ENCODE measurements at regions not wholly inside any gene's neighbourhood (a gene's known extent, or its start where the extent isn't known, plus 50 kb on each side); places are given as distances from the start of the nearest gene placed in this dataset.

GRCh38 chr15:79515300-79516027, 83.3 kb downstream of the MINAR1 start:
- WGBS, 2 donors: 76% methylated on average over 7 of the region's 7 CpGs
- H3K4me3 ChIP-seq: no peak overlapping the region
- DNase-seq (no peak), ATAC-seq (ENCODE audit: low FRiP score in 2 of 2) (no peak)
- no peaks in the 10 kb centered on the region for H3K27me3 ChIP-seq
- H3K9me3 ChIP-seq: no peaks in the 10 kb centered on the region
- no peaks in the 10 kb centered on the region for H3K36me3 ChIP-seq
- H3K4me1 ChIP-seq: no peaks in the 10 kb centered on the region
- H3K27ac ChIP-seq: no peak overlapping the region
- TF ChIP-seq EP300 (IDR thresholded peaks at IDR 0.05) (no peak), POLR2A (IDR thresholded peaks at IDR 0.05) (no peak), POLR2AphosphoS5 (IDR thresholded peaks at IDR 0.05) (no peak)
- TF ChIP-seq, protein P1, sequence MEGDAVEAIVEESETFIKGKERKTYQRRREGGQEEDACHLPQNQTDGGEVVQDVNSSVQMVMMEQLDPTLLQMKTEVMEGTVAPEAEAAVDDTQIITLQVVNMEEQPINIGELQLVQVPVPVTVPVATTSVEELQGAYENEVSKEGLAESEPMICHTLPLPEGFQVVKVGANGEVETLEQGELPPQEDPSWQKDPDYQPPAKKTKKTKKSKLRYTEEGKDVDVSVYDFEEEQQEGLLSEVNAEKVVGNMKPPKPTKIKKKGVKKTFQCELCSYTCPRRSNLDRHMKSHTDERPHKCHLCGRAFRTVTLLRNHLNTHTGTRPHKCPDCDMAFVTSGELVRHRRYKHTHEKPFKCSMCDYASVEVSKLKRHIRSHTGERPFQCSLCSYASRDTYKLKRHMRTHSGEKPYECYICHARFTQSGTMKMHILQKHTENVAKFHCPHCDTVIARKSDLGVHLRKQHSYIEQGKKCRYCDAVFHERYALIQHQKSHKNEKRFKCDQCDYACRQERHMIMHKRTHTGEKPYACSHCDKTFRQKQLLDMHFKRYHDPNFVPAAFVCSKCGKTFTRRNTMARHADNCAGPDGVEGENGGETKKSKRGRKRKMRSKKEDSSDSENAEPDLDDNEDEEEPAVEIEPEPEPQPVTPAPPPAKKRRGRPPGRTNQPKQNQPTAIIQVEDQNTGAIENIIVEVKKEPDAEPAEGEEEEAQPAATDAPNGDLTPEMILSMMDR (IDR thresholded peaks at IDR 0.05): no peak

DNA sequence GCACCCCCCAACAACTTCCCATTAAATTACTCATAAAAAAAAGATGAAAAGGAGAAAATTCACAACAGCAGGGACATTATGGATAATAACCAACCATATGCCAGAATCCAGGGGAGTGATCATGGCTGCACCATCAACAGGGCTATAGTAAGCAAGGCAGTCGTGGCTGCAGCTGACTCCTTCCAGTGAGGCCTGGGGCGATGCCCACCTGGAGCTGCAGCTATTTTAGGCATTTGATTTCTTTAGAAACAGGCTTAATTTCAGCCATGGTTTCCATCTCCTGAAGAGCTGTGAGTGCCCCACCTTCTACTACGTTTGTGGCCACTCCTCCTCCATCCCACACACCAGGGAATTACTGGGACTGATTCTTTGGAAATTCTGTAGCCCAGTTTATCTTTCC, 84.0 kb downstream of the MINAR1 start:
- no peak overlapping the region for H3K4me3 ChIP-seq
- ATAC-seq (ENCODE audit: low FRiP score in 2 of 2) (no peak), DNase-seq (no peak)
- H3K27me3 ChIP-seq: no peaks in the 10 kb centered on the region
- H3K4me1 ChIP-seq: no peaks in the 10 kb centered on the region
- no peak overlapping the region for H3K27ac ChIP-seq
- H3K36me3 ChIP-seq: no peaks in the 10 kb centered on the region
- TF ChIP-seq POLR2A (IDR thresholded peaks at IDR 0.05) (no peak), POLR2AphosphoS5 (IDR thresholded peaks at IDR 0.05) (no peak), EP300 (IDR thresholded peaks at IDR 0.05) (no peak)
- TF ChIP-seq, protein P1 (IDR thresholded peaks at IDR 0.05): no peak
- WGBS, 2 donors: 45 to 46% methylated on average over 3 of the region's 3 CpGs
- H3K9me3 ChIP-seq: no peaks in the 10 kb centered on the region

GRCh38 chr15:79516646-79517045, 84.5 kb downstream of the MINAR1 start:
- H3K9me3 ChIP-seq: no peaks in the 10 kb centered on the region
- TF ChIP-seq POLR2A (IDR thresholded peaks at IDR 0.05): no peak
- no peak for TF ChIP-seq POLR2AphosphoS5 (IDR thresholded peaks at IDR 0.05)
- TF ChIP-seq, protein P1 (IDR thresholded peaks at IDR 0.05): no peak
- TF ChIP-seq EP300 (IDR thresholded peaks at IDR 0.05): no peak
- H3K27ac ChIP-seq: no peak overlapping the region
- no peak for DNase-seq
- 80 to 83% methylated on average over 3 of the region's 3 CpGs for WGBS, 2 donors
- H3K36me3 ChIP-seq: no peaks in the 10 kb centered on the region
- no peaks in the 10 kb centered on the region for H3K27me3 ChIP-seq
- H3K4me1 ChIP-seq: no peaks in the 10 kb centered on the region
- H3K4me3 ChIP-seq: no peak overlapping the region
- no peak for ATAC-seq (ENCODE audit: low FRiP score in 2 of 2)

GRCh38 chr15:79519628-79520027, 87.5 kb downstream of the MINAR1 start:
- Histone ChIP-seq H3K36me3 (no peaks in the 10 kb centered on the region), H3K27me3 (no peaks in the 10 kb centered on the region), H3K4me1 (no peaks in the 10 kb centered on the region), H3K27ac (no peak overlapping the region), H3K9me3 (no peaks in the 10 kb centered on the region), H3K4me3 (no peak overlapping the region)
- no peak for ATAC-seq (ENCODE audit: low FRiP score in 2 of 2)
- 86 to 98% methylated on average over 3 of the region's 3 CpGs for WGBS, 2 donors
- TF ChIP-seq EP300 (IDR thresholded peaks at IDR 0.05) (no peak), POLR2AphosphoS5 (IDR thresholded peaks at IDR 0.05) (no peak), POLR2A (IDR thresholded peaks at IDR 0.05) (no peak)
- TF ChIP-seq, protein P1 (IDR thresholded peaks at IDR 0.05): no peak
- no peak for DNase-seq

GRCh38 chr15:79520654-79521053, 88.5 kb downstream of the MINAR1 start:
- Histone ChIP-seq H3K36me3 (no peaks in the 10 kb centered on the region), H3K27ac (no peak overlapping the region), H3K4me1 (no peaks in the 10 kb centered on the region), H3K4me3 (no peak overlapping the region), H3K27me3 (no peaks in the 10 kb centered on the region), H3K9me3 (no peaks in the 10 kb centered on the region)
- DNase-seq (no peak), ATAC-seq (ENCODE audit: low FRiP score in 2 of 2) (no peak)
- 83 to 85% methylated on average over 2 of the region's 2 CpGs for WGBS, 2 donors
- no peak for TF ChIP-seq POLR2A (IDR thresholded peaks at IDR 0.05)
- TF ChIP-seq EP300 (IDR thresholded peaks at IDR 0.05): no peak
- TF ChIP-seq, protein P1 (IDR thresholded peaks at IDR 0.05): no peak
- TF ChIP-seq POLR2AphosphoS5 (IDR thresholded peaks at IDR 0.05): no peak

Data from upper lobe of left lung (tissue), 6 donors.